ENCODE measurements at regions not wholly inside any gene's neighbourhood (a gene's known extent, or its start where the extent isn't known, plus 50 kb on each side); places are given as distances from the start of the nearest gene placed in this dataset.
"Not testable (repeated sequence)": the region's sequence is repeated elsewhere in the genome, so short reads cannot be mapped to it uniquely, and the experiment has no call there.

DNA sequence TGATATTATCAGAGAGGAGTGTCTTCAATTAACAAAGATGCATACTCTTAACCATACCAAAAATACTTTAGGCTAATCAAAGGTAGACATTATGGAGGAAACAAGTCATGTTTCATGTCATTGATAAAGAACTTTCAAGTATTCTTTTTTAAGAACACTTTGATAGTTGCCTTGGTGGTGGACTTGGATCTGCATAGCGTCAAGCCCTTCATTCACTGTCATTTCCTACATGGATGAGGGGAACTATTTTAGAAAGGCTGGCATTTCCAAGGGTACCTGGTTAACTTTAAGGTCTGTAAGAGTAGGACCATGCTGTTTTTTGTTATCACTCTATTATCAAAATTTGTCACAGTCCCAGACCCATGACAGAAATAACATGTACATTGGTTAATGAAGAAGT is 622.5 kb downstream of the PKHD1 start:
- ATAC-seq (no peak), DNase-seq (no peak)
- POLR2A ChIA-PET = no interaction called here
- peaks cover 0 to 17% (median 4%) of the 10 kb centered on the region in 9 donors for H3K9me3 Mint-ChIP-seq
- no peaks in the 10 kb centered on the region for H3K36me3 Mint-ChIP-seq
- no peaks in the 10 kb centered on the region for H3K4me1 Mint-ChIP-seq
- H3K4me3 Mint-ChIP-seq = no peak overlapping the region
- H3K27ac Mint-ChIP-seq = no peak overlapping the region
- no peaks in the 10 kb centered on the region for H3K27me3 Mint-ChIP-seq

DNA sequence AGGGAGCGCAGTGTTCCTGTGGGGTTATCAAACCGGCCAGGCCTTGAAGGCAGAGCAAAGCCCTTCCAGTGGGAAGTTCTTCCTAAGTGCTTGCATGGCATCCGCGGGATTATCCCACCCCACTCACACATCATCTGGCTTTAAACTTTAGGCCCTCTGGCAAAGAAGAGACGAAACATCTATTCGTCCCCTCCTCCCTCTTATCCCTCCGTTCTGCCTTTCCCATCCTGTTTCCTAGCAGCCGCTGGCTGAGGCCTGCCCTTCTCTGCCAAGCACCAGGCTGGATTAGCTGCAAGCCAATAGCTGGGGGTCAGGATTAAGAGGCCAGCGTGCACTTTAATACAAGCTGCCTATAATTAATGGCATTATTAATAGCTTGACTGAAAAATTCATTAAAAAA is 621.0 kb downstream of the PKHD1 start:
- Mint-ChIP-seq H3K27me3 (no peaks in the 10 kb centered on the region), H3K4me1 (no peaks in the 10 kb centered on the region), H3K36me3 (no peaks in the 10 kb centered on the region), H3K27ac (no peak overlapping the region), H3K4me3 (no peak overlapping the region), H3K9me3 (peaks cover 0 to 9% (median 4%) of the 10 kb centered on the region in 9 donors)
- DNase-seq (no peak), ATAC-seq (no peak)
- POLR2A ChIA-PET = no interaction called here

DNA sequence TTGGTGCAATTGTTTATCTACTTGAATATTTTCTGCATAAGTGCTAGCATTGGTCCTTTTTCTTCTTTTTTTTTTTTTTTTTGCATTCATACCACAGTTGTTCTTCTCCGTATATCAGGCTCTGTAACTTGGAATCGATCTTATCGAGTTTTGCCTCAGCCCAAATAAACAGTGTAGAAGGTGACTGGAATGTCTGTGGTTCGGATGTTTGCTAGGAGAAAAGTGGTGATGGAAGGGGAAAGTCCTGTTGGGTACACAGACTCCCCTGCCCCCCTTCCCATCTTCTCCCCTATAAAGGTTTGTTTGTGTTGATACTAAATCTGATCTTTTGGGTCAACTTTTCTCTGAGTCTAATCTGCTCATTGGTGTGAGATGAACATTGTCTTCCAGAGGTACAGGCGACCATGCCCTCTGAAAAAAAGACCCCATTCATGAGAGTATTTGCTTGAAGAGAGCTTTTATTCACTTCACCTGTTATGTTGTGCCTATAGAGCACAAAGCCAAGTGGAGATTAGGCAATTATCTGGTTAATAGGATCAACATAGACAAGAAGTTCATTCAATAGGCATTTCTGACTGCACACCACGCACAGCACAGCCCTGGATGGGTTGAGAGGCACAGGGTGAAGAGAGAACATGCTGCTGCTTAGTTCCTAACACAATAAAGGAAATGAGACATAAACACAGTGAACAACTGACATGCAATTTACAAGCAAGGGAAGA is 620.0 kb downstream of the PKHD1 start:
- H3K4me1 Mint-ChIP-seq = no peaks in the 10 kb centered on the region
- H3K27ac Mint-ChIP-seq = no peak overlapping the region
- DNase-seq (no peak), ATAC-seq (no peak)
- no peak overlapping the region for H3K4me3 Mint-ChIP-seq
- no peaks in the 10 kb centered on the region for H3K36me3 Mint-ChIP-seq
- no peaks in the 10 kb centered on the region for H3K27me3 Mint-ChIP-seq
- peaks cover 0 to 9% (median 4%) of the 10 kb centered on the region in 9 donors for H3K9me3 Mint-ChIP-seq
- POLR2A ChIA-PET = no interaction called here

DNA sequence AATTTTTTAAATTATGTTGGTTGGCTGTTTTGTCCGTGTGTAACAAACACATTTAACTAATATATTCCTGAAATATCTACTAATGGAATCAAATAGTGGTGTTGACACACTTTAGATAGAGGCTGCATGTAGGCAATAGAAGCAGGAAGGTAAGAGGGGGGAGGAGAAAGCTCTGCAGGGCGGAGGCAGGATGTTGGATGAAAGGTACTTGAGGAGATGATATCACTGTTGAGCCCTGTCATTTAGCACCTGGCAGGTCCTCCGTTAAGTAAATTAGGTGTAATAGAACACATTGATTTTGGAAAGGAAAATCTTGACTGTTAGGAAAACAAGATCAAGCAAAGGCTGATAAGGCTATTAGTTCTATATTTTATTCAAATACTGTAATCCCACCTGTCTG is 618.7 kb downstream of the PKHD1 start:
- H3K27ac Mint-ChIP-seq = no peak overlapping the region
- H3K9me3 Mint-ChIP-seq = peaks cover 0 to 9% (median 4%) of the 10 kb centered on the region in 9 donors
- H3K27me3 Mint-ChIP-seq = peaks cover 0 to 2% (median 0%) of the 10 kb centered on the region in 5 donors
- no peak for DNase-seq
- no peaks in the 10 kb centered on the region for H3K4me1 Mint-ChIP-seq
- ATAC-seq = no peak
- no peaks in the 10 kb centered on the region for H3K36me3 Mint-ChIP-seq
- H3K4me3 Mint-ChIP-seq = no peak overlapping the region
- POLR2A ChIA-PET = no interaction called here

DNA sequence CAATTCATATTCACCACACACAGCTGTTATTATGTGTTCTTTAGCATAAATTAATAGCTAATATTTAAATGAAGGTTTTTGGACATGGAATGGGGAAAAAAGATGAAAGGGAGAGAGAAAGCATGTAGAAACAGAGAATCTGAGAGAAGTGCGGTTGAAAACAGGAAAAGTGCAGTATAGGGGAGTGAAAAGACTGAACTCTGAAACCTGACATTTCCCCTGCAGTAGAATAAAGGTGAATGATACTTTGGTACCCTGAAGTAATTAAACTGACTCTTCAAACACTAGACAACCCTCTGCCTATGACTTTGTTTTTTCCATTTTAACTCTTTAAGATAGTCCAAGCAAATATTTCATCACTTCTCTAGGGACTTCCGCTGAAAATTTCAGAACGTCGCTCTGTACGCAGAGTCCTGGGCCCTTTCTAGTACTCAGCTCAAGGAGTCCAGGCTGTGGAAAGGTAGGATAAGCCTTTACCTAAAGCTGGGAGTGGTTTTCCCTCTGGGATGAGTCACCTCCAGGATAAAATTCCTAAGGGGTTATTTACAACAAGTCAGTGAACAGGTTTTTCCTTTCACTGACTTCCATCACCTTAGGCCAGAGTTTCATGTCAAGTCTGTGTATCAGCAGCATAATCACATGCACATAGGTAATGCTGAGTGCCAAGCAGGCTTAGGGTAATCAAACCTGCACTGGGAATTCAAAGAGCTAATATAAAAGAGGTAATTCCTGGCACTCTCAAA is 614.5 kb downstream of the PKHD1 start:
- DNase-seq (no peak), ATAC-seq (no peak)
- Mint-ChIP-seq H3K36me3 (no peaks in the 10 kb centered on the region), H3K9me3 (peaks cover 0 to 9% (median 5%) of the 10 kb centered on the region in 9 donors), H3K4me1 (no peaks in the 10 kb centered on the region), H3K4me3 (no peak overlapping the region), H3K27me3 (peaks cover 0 to 2% (median 0%) of the 10 kb centered on the region in 5 donors), H3K27ac (peak overlapping the region in 1 of 10 donors; percentile 8)
- POLR2A ChIA-PET = no interaction called here

DNA sequence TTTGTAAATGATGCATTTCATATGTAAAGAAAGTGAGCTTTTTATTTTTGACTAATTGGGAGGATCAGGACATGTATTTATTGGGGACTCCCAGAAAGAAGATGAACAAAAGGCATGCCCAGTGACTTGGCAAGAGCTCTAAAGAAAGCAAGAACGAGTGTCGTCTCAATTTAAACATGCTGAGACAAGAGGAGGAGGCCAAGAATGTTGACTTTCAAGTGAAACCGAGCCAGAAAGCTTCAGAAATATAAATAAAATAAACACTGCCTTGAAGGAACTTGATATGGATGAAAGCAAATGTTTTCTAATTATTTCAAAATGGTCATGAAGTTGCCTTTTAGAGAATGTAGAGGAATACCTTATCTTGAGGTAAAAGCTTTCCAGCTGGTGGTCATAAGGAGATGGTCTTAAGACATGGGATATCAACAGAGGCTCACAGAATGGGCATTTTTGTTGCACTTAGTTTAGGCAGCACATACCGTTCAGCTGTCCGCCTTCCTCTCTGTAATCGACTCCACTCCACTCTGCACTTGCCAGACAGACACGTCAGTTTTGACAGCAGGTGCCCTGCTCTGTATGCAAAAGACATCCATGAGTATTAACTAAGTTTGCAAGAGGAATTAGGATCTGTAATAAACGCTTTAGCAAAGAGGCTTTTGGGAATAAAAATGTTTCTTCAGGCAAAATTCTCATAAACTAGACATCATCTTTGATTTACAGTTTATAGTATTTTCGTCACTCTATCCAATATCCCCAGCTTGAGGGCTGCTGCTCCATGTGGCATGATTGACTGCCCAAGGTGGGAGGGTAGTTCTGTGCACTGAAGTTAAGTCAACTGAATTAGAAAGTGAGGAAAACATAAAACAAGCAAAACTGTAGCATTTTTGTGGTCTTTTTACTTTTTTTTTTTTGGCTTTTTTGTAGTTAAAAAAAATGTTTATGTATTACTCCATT is 613.1 kb downstream of the PKHD1 start:
- POLR2A ChIA-PET = no interaction called here
- H3K9me3 Mint-ChIP-seq = peaks cover 0 to 14% (median 5%) of the 10 kb centered on the region in 9 donors
- no peak for ATAC-seq

DNA sequence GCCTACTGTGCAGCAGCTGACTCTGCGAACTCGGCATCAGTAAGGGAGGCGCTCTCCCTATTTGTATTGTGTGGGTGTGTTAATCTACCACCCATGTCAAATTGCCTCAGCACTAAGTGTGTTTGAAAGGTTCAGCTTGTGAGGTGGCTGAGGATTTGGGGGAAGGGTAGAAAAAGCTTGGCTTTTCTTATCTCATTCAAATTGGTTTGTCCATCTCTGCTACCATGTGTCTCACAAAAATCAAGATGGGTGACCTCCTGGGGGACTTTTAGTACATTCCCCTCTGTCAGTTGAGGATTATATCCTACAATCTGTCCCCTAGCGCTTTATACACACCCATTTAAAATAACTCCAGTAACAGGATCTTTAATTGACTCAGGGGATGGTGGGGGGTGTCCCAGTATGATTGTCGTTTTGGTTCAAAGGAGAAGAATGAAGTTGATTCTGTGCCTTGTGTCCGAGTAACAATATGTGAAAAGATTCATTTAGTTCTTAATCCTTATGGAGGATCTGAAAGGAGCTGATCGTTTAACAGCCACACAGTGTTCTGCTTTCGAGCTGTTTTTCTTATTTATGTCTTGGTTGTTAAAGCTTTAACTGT is 609.6 kb downstream of the PKHD1 start:
- ATAC-seq = no peak
- H3K36me3 Mint-ChIP-seq = no peaks in the 10 kb centered on the region
- DNase-seq = no peak
- no peaks in the 10 kb centered on the region for H3K4me1 Mint-ChIP-seq
- H3K4me3 Mint-ChIP-seq = no peak overlapping the region
- peaks cover 0 to 2% (median 0%) of the 10 kb centered on the region in 5 donors for H3K27me3 Mint-ChIP-seq
- POLR2A ChIA-PET = no interaction called here
- H3K27ac Mint-ChIP-seq = no peak overlapping the region
- H3K9me3 Mint-ChIP-seq = peaks cover 0 to 9% (median 6%) of the 10 kb centered on the region in 9 donors

More for the DNA sequence above, 613.1 kb downstream of the PKHD1 start:
- Mint-ChIP-seq H3K36me3 (no peaks in the 10 kb centered on the region), H3K27me3 (peaks cover 0 to 2% (median 0%) of the 10 kb centered on the region in 5 donors), H3K4me1 (no peaks in the 10 kb centered on the region), H3K27ac (no peak overlapping the region), H3K4me3 (no peak overlapping the region)
- DNase-seq = no peak

DNA sequence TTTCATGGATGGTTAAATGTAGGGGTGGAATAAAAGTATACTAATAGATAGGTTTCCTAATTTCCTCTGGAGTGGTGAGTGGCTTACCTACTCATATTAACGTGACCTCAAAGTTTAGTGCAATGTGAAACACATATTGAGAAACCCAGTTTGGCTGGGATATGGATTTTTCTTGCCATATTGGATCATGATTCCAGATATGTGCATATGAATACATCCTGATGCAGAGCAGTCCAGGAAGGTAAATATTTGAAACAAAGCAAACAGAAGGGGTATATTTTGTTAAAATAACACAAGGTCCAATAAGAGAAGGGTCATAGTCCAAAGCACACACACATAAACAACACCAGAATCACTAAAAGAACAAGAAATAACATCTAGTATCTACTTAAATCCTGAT is 608.1 kb downstream of the PKHD1 start:
- peaks cover 5 to 13% (median 9%) of the 10 kb centered on the region in 9 donors for H3K9me3 Mint-ChIP-seq
- no peak for DNase-seq
- POLR2A ChIA-PET = no interaction called here
- no peaks in the 10 kb centered on the region for H3K36me3 Mint-ChIP-seq
- ATAC-seq = no peak
- no peaks in the 10 kb centered on the region for H3K4me1 Mint-ChIP-seq
- no peaks in the 10 kb centered on the region for H3K27me3 Mint-ChIP-seq
- no peak overlapping the region for H3K4me3 Mint-ChIP-seq
- H3K27ac Mint-ChIP-seq = no peak overlapping the region

DNA sequence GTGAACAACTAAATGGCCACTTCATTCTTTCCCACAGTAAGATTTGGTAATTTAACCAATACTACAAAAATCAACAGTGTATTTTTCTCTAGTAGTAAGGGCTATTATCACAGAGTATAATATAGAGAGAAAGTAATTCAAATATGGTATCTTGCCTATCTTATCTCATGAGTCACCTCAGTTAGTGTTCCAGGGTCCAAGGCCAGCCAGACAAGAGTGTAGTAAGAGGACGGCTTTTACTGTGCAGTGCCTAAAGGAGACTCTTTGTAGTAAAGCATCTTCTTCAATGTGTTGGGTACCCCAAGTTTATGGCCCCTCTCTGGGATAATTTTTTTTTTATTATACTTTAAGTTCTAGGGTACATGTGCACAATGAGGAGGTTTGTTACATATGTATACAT is 607.4 kb downstream of the PKHD1 start:
- ATAC-seq (no peak), DNase-seq (no peak)
- Mint-ChIP-seq H3K27ac (no peak overlapping the region), H3K27me3 (no peaks in the 10 kb centered on the region), H3K4me3 (no peak overlapping the region), H3K4me1 (no peaks in the 10 kb centered on the region), H3K36me3 (no peaks in the 10 kb centered on the region), H3K9me3 (peaks cover 5 to 15% (median 9%) of the 10 kb centered on the region in 9 donors)
- POLR2A ChIA-PET = no interaction called here

DNA sequence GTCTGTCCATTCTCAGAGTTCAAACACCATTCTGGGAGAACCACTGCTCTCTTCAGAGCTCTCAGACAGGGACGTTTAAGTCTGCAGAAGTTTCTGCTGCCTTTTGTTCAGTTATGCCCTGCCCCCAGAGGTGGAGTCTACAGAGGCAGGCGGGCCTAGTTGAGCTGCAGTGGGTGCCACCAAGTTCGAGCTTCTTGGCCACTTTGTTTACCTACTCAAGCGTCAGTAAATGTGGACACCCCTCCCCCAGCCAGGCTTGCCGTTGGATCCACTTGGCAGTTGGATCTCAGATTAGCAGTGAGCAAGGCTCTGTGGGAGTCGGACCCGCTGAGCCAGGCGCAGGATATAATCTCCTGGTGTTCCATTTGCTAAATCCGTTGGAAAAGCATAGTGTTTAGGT is 601.5 kb downstream of the PKHD1 start:
- H3K4me1 Mint-ChIP-seq, H3K4me3 Mint-ChIP-seq, POLR2A ChIA-PET, H3K27me3 Mint-ChIP-seq, H3K27ac Mint-ChIP-seq, H3K36me3 Mint-ChIP-seq, ATAC-seq: not testable (repeated sequence)
- peak in 1 of 10 donors; percentile 32 for DNase-seq
- peaks cover 4 to 18% (median 10%) of the 10 kb centered on the region in 9 donors for H3K9me3 Mint-ChIP-seq

DNA sequence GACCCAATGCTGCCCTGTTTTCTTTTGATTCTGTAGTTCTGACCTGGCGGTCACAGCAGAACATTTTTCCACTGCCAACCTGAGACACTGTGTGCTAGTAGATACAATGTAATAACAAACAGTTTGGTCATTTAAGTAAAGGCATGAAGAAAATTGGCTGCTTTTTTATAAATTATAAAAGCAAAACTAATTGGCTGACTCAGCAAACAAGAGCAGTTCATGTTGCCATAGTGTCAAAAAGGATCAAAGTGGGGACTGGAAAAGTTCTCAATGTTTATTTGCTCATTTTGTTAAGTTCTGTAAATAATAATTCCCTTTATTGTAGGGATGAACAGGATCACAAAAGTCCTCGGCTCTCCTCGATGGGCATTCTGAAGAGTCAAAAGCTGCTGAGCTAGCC is 599.5 kb downstream of the PKHD1 start:
- DNase-seq (no peak), ATAC-seq (no peak)
- Mint-ChIP-seq H3K27ac (no peak overlapping the region), H3K4me1 (no peaks in the 10 kb centered on the region), H3K4me3 (no peak overlapping the region), H3K9me3 (peaks cover 0 to 18% (median 9%) of the 10 kb centered on the region in 9 donors), H3K27me3 (peaks cover 0 to 4% (median 0%) of the 10 kb centered on the region in 5 donors), H3K36me3 (no peaks in the 10 kb centered on the region)
- POLR2A ChIA-PET = no interaction called here

DNA sequence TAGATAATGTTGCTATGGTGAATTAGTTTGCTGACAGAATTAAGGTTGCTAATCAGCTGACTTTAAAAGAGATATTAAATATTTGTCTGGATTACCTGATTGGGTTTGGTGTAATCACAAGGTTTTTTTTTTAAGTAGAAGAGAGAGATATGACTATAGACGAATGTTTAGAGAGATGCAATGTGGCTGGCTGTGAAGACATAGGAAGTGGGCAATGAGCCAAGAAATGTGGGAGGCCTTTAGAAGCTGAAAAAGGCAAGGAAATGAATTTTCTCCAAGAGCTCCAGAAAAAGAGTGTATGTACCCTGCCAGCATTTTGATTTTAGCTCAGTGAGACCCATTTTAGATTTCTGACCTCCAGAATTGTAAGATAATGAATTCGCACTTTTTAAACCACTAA is 598.3 kb downstream of the PKHD1 start:
- H3K4me3 Mint-ChIP-seq = no peak overlapping the region
- peaks cover 0 to 15% (median 3%) of the 10 kb centered on the region in 9 donors for H3K9me3 Mint-ChIP-seq
- POLR2A ChIA-PET = no interaction called here
- no peaks in the 10 kb centered on the region for H3K4me1 Mint-ChIP-seq
- H3K27me3 Mint-ChIP-seq = peaks cover 0 to 4% (median 0%) of the 10 kb centered on the region in 5 donors
- H3K27ac Mint-ChIP-seq = no peak overlapping the region
- ATAC-seq (no peak), DNase-seq (no peak)
- no peaks in the 10 kb centered on the region for H3K36me3 Mint-ChIP-seq
